Hepatocyte (in vitro differentiated cells): ENCODE measurements at regions not wholly inside any gene's neighbourhood (a gene's known extent, or its start where the extent isn't known, plus 50 kb on each side); places are given as distances from the start of the nearest gene placed in this dataset.

Experiments used
- DNase-seq: peaks from one replicate; pipeline ENCODE4 v3.0.0-alpha.2; 2016; ENCODE audit warnings: low spot score
- H2AFZ ChIP-seq: fragments of 200-600 bp; sonication (generic); 2 replicates; pipeline ENCODE4 v1.6.0; 2016; ENCODE audit warnings: antibody characterized with exemption, mild to moderate bottlenecking
- H3K27ac ChIP-seq: fragments of 200-600 bp; sonication (generic); 2 replicates; pipeline ENCODE4 v1.5.1; 2016; ENCODE audit warnings: mild to moderate bottlenecking
- H3K27me3 ChIP-seq: fragments of 200-600 bp; sonication (generic); 2 replicates; pipeline ENCODE4 v1.6.1; 2016
- H3K36me3 ChIP-seq: fragments of 200-600 bp; sonication (generic); replicated peaks from 2 replicates; pipeline ENCODE4 v1.5.1; 2016; ENCODE audit warnings: low read depth; ENCODE audit not compliant: insufficient read depth
- H3K4me1 ChIP-seq: fragments of 200-600 bp; sonication (generic); 2 replicates; pipeline ENCODE4 v1.5.1; 2016; ENCODE audit warnings: mild to moderate bottlenecking, moderate library complexity; ENCODE audit not compliant: insufficient read depth
- H3K4me2 ChIP-seq: fragments of 200-600 bp; sonication (generic); 2 replicates; pipeline ENCODE4 v1.6.0; 2016
- H3K4me3 ChIP-seq: fragments of 200-600 bp; sonication (generic); 2 replicates; pipeline ENCODE4 v1.5.1; 2016; ENCODE audit warnings: mild to moderate bottlenecking
- H3K79me2 ChIP-seq: fragments of 200-600 bp; sonication (generic); 2 replicates; pipeline ENCODE4 v1.6.0; 2017; ENCODE audit warnings: mild to moderate bottlenecking
- H3K9me2 ChIP-seq: fragments of 200-600 bp; sonication (generic); replicated peaks from 2 replicates; pipeline ENCODE4 v1.6.0; 2017; ENCODE audit warnings: mild to moderate bottlenecking; ENCODE audit not compliant: insufficient read depth
- H3K9me3 ChIP-seq: fragments of 200-600 bp; sonication (generic); 2 replicates; pipeline ENCODE4 v1.5.1; 2016; ENCODE audit warnings: low read depth, mild to moderate bottlenecking
- H4K20me1 ChIP-seq: fragments of 200-600 bp; sonication (generic); 2 replicates; pipeline ENCODE4 v1.6.0; 2016; ENCODE audit warnings: mild to moderate bottlenecking; ENCODE audit not compliant: insufficient read depth, poor library complexity, severe bottlenecking
- CTCF ChIP-seq: fragments of 200-600 bp; sonication (generic); IDR thresholded peaks from 2 replicates; pipeline ENCODE4 v1.5.1; 2016; ENCODE audit warnings: antibody characterized with exemption, mild to moderate bottlenecking; ENCODE audit not compliant: poor library complexity
- EZH2 ChIP-seq: fragments of 200-600 bp; sonication (generic); IDR thresholded peaks from 2 replicates; pipeline ENCODE4 v1.6.1; 2016; ENCODE audit warnings: antibody characterized with exemption, mild to moderate bottlenecking, borderline replicate concordance
- EZH2phosphoT487 ChIP-seq: fragments of 200-600 bp; sonication (generic); IDR thresholded peaks from one replicate; pipeline ENCODE4 v1.6.1; 2018; ENCODE audit warnings: antibody characterized with exemption, mild to moderate bottlenecking, low read depth, moderate library complexity; ENCODE audit not compliant: unreplicated experiment, severe bottlenecking
- WGBS: methylation state at CpG from one replicate; pipeline ENCODE4 v1.1.6; 2016; ENCODE audit warnings: low lambda C conversion rate; ENCODE audit errors: missing lambda C conversion rate; 5-methylcytosine and 5-hydroxymethylcytosine counted together

- H3K27me3 ChIP-seq: no peaks in the 10 kb centered on the region
- H4K20me1 ChIP-seq: no peaks in the 10 kb centered on the region
- 80% methylated on average over 1 of the region's 1 CpG for WGBS
- H3K4me3 ChIP-seq: no peak overlapping the region
- no peak overlapping the region for H3K4me2 ChIP-seq
- H3K9me2 ChIP-seq: no peaks in the 10 kb centered on the region
- no peaks in the 10 kb centered on the region for H3K9me3 ChIP-seq
- H3K4me1 ChIP-seq: no peaks in the 10 kb centered on the region
- TF ChIP-seq EZH2 (no peak), EZH2phosphoT487 (no peak), CTCF (no peak)
- H3K27ac ChIP-seq: no peak overlapping the region
- no peak overlapping the region for H2AFZ ChIP-seq
- H3K36me3 ChIP-seq: no peaks in the 10 kb centered on the region
- DNase-seq: peak; percentile 25
- H3K79me2 ChIP-seq: no peaks in the 10 kb centered on the region
These were observed 275.6 kb upstream of the PREP start for GRCh38 chr6:105678516-105678915.

- Histone ChIP-seq H3K79me2 (no peaks in the 10 kb centered on the region), H3K4me2 (no peak overlapping the region), H4K20me1 (no peaks in the 10 kb centered on the region), H3K27me3 (no peaks in the 10 kb centered on the region), H3K9me3 (no peaks in the 10 kb centered on the region), H3K36me3 (no peaks in the 10 kb centered on the region), H3K9me2 (no peaks in the 10 kb centered on the region), H3K27ac (no peak overlapping the region), H3K4me1 (no peaks in the 10 kb centered on the region), H3K4me3 (no peak overlapping the region), H2AFZ (no peak overlapping the region)
- no peak for TF ChIP-seq CTCF
- TF ChIP-seq EZH2: no peak
- no peak for TF ChIP-seq EZH2phosphoT487
- DNase-seq: no peak
- 71% methylated on average over 2 of the region's 2 CpGs for WGBS
These were observed 275.0 kb upstream of the PREP start for GRCh38 chr6:105677671-105678475.

- H3K4me2 ChIP-seq: no peak overlapping the region
- H3K27ac ChIP-seq: no peak overlapping the region
- WGBS: 91% methylated on average over 3 of the region's 3 CpGs
- no peaks in the 10 kb centered on the region for H3K9me2 ChIP-seq
- H3K79me2 ChIP-seq: no peaks in the 10 kb centered on the region
- H3K27me3 ChIP-seq: no peaks in the 10 kb centered on the region
- no peak for TF ChIP-seq EZH2phosphoT487
- no peak for TF ChIP-seq CTCF
- TF ChIP-seq EZH2: no peak
- no peaks in the 10 kb centered on the region for H4K20me1 ChIP-seq
- no peaks in the 10 kb centered on the region for H3K4me1 ChIP-seq
- H3K36me3 ChIP-seq: no peaks in the 10 kb centered on the region
- H3K4me3 ChIP-seq: no peak overlapping the region
- H2AFZ ChIP-seq: no peak overlapping the region
- no peak for DNase-seq
- H3K9me3 ChIP-seq: no peaks in the 10 kb centered on the region
These were observed 274.0 kb upstream of the PREP start for GRCh38 chr6:105676857-105677256.
